ENCODE measurements at regions not wholly inside any gene's neighbourhood (a gene's known extent, or its start where the extent isn't known, plus 50 kb on each side); places are given as distances from the start of the nearest gene placed in this dataset.

GRCh38 chr2:220209751-220210150 is 582.3 kb downstream of the SLC4A3 start:
- Mint-ChIP-seq H3K9me3 (no peaks in the 10 kb centered on the region), H3K36me3 (ENCODE audit: low read depth) (no peaks in the 10 kb centered on the region), H3K27ac (no peak overlapping the region), H3K27me3 (ENCODE audit: low read depth) (no peaks in the 10 kb centered on the region), H3K4me1 (ENCODE audit: low read depth) (no peaks in the 10 kb centered on the region), H3K4me3 (no peak overlapping the region)
- CTCF ChIA-PET: interaction anchor here (0.7 kb wide), 1 partner anchor 63 kb away, joined by 3 read pairs; no protein-coding TSS in a partner anchor
- intact Hi-C loops (cut with micrococcal nuclease): no loop called here
- DNase-seq: no peak

- no peak overlapping the region for H3K27ac Mint-ChIP-seq
- H3K27me3 Mint-ChIP-seq (ENCODE audit: low read depth): no peaks in the 10 kb centered on the region
- H3K9me3 Mint-ChIP-seq: no peaks in the 10 kb centered on the region
- no peak overlapping the region for H3K4me3 Mint-ChIP-seq
- CTCF ChIA-PET: interaction anchor here (0.6 kb wide), 1 partner anchor 107 kb away, joined by 4 read pairs; no protein-coding TSS in a partner anchor
- no peak for DNase-seq
- H3K36me3 Mint-ChIP-seq (ENCODE audit: low read depth): no peaks in the 10 kb centered on the region
- intact Hi-C loops (cut with micrococcal nuclease): no loop called here
- no peaks in the 10 kb centered on the region for H3K4me1 Mint-ChIP-seq (ENCODE audit: low read depth)
Measured at GRCh38 chr2:220212296-220213080, 585.1 kb downstream of the SLC4A3 start.

- no peaks in the 10 kb centered on the region for H3K36me3 Mint-ChIP-seq (ENCODE audit: low read depth)
- no peak overlapping the region for H3K27ac Mint-ChIP-seq
- intact Hi-C loops (cut with micrococcal nuclease): no loop called here
- CTCF ChIA-PET: no interaction called here
- no peak overlapping the region for H3K4me3 Mint-ChIP-seq
- no peaks in the 10 kb centered on the region for H3K9me3 Mint-ChIP-seq
- DNase-seq: no peak
- no peaks in the 10 kb centered on the region for H3K4me1 Mint-ChIP-seq (ENCODE audit: low read depth)
- peaks cover 4% of the 10 kb centered on the region for H3K27me3 Mint-ChIP-seq (ENCODE audit: low read depth)
Measured at GRCh38 chr2:220215785-220216184, 588.4 kb downstream of the SLC4A3 start.

- no peaks in the 10 kb centered on the region for H3K4me1 Mint-ChIP-seq (ENCODE audit: low read depth)
- DNase-seq: no peak
- H3K27ac Mint-ChIP-seq: no peak overlapping the region
- H3K27me3 Mint-ChIP-seq (ENCODE audit: low read depth): peaks cover 4% of the 10 kb centered on the region
- no peaks in the 10 kb centered on the region for H3K36me3 Mint-ChIP-seq (ENCODE audit: low read depth)
- H3K4me3 Mint-ChIP-seq: no peak overlapping the region
- CTCF ChIA-PET: interaction anchor here (0.6 kb wide), 1 partner anchor 122 kb away, joined by 3 read pairs; no protein-coding TSS in a partner anchor
- intact Hi-C loops (cut with micrococcal nuclease): no loop called here
- H3K9me3 Mint-ChIP-seq: no peaks in the 10 kb centered on the region
Measured at GRCh38 chr2:220219371-220219770, 591.9 kb downstream of the SLC4A3 start.

GRCh38 chr2:220220009-220220408 is 592.6 kb downstream of the SLC4A3 start:
- no peak overlapping the region for H3K27ac Mint-ChIP-seq
- CTCF ChIA-PET: no interaction called here
- intact Hi-C loops (cut with micrococcal nuclease): no loop called here
- H3K36me3 Mint-ChIP-seq (ENCODE audit: low read depth): no peaks in the 10 kb centered on the region
- no peaks in the 10 kb centered on the region for H3K9me3 Mint-ChIP-seq
- DNase-seq: no peak
- no peak overlapping the region for H3K4me3 Mint-ChIP-seq
- H3K4me1 Mint-ChIP-seq (ENCODE audit: low read depth): no peaks in the 10 kb centered on the region
- peaks cover 4% of the 10 kb centered on the region for H3K27me3 Mint-ChIP-seq (ENCODE audit: low read depth)

GRCh38 chr2:220221992-220222391 is 594.6 kb downstream of the SLC4A3 start:
- no peak overlapping the region for H3K27ac Mint-ChIP-seq
- H3K36me3 Mint-ChIP-seq (ENCODE audit: low read depth): no peaks in the 10 kb centered on the region
- peaks cover 4% of the 10 kb centered on the region for H3K27me3 Mint-ChIP-seq (ENCODE audit: low read depth)
- CTCF ChIA-PET: interaction anchor here (1.1 kb wide), 1 partner anchor 13 kb away, joined by 3 read pairs; no protein-coding TSS in a partner anchor
- no peak overlapping the region for H3K4me3 Mint-ChIP-seq
- no peaks in the 10 kb centered on the region for H3K4me1 Mint-ChIP-seq (ENCODE audit: low read depth)
- no peaks in the 10 kb centered on the region for H3K9me3 Mint-ChIP-seq
- no peak for DNase-seq
- intact Hi-C loops (cut with micrococcal nuclease): no loop called here

GRCh38 chr2:220224691-220225543 is 597.5 kb downstream of the SLC4A3 start:
- Mint-ChIP-seq H3K27me3 (ENCODE audit: low read depth) (no peaks in the 10 kb centered on the region), H3K9me3 (no peaks in the 10 kb centered on the region), H3K4me3 (no peak overlapping the region), H3K4me1 (ENCODE audit: low read depth) (no peaks in the 10 kb centered on the region), H3K36me3 (ENCODE audit: low read depth) (no peaks in the 10 kb centered on the region), H3K27ac (no peak overlapping the region)
- no peak for DNase-seq
- CTCF ChIA-PET: no interaction called here
- intact Hi-C loops (cut with micrococcal nuclease): no loop called here

- DNase-seq: no peak
- intact Hi-C loops (cut with micrococcal nuclease): no loop called here
- no peaks in the 10 kb centered on the region for H3K9me3 Mint-ChIP-seq
- no peaks in the 10 kb centered on the region for H3K27me3 Mint-ChIP-seq (ENCODE audit: low read depth)
- H3K36me3 Mint-ChIP-seq (ENCODE audit: low read depth): no peaks in the 10 kb centered on the region
- H3K27ac Mint-ChIP-seq: no peak overlapping the region
- H3K4me1 Mint-ChIP-seq (ENCODE audit: low read depth): no peaks in the 10 kb centered on the region
- H3K4me3 Mint-ChIP-seq: no peak overlapping the region
- CTCF ChIA-PET: no interaction called here
Measured at GRCh38 chr2:220226076-220226475, 598.6 kb downstream of the SLC4A3 start.

GRCh38 chr2:220226546-220226945 is 599.1 kb downstream of the SLC4A3 start:
- intact Hi-C loops (cut with micrococcal nuclease): no loop called here
- H3K27ac Mint-ChIP-seq: no peak overlapping the region
- H3K9me3 Mint-ChIP-seq: no peaks in the 10 kb centered on the region
- CTCF ChIA-PET: no interaction called here
- H3K36me3 Mint-ChIP-seq (ENCODE audit: low read depth): no peaks in the 10 kb centered on the region
- H3K4me3 Mint-ChIP-seq: no peak overlapping the region
- no peaks in the 10 kb centered on the region for H3K27me3 Mint-ChIP-seq (ENCODE audit: low read depth)
- H3K4me1 Mint-ChIP-seq (ENCODE audit: low read depth): no peaks in the 10 kb centered on the region
- DNase-seq: no peak

GRCh38 chr2:220227266-220227920 is 600.0 kb downstream of the SLC4A3 start:
- H3K27ac Mint-ChIP-seq: no peak overlapping the region
- no peaks in the 10 kb centered on the region for H3K9me3 Mint-ChIP-seq
- H3K4me3 Mint-ChIP-seq: no peak overlapping the region
- no peaks in the 10 kb centered on the region for H3K36me3 Mint-ChIP-seq (ENCODE audit: low read depth)
- no peaks in the 10 kb centered on the region for H3K4me1 Mint-ChIP-seq (ENCODE audit: low read depth)
- intact Hi-C loops (cut with micrococcal nuclease): no loop called here
- DNase-seq: no peak
- H3K27me3 Mint-ChIP-seq (ENCODE audit: low read depth): no peaks in the 10 kb centered on the region
- CTCF ChIA-PET: no interaction called here

GRCh38 chr2:220228310-220229006 is 601.0 kb downstream of the SLC4A3 start:
- Mint-ChIP-seq H3K9me3 (no peaks in the 10 kb centered on the region), H3K4me3 (no peak overlapping the region), H3K27ac (no peak overlapping the region), H3K4me1 (ENCODE audit: low read depth) (no peaks in the 10 kb centered on the region), H3K27me3 (ENCODE audit: low read depth) (no peaks in the 10 kb centered on the region), H3K36me3 (ENCODE audit: low read depth) (no peaks in the 10 kb centered on the region)
- intact Hi-C loops (cut with micrococcal nuclease): no loop called here
- CTCF ChIA-PET: no interaction called here
- no peak for DNase-seq

GRCh38 chr2:220240641-220241040 is 613.2 kb downstream of the SLC4A3 start:
- no peaks in the 10 kb centered on the region for H3K4me1 Mint-ChIP-seq (ENCODE audit: low read depth)
- intact Hi-C loops (cut with micrococcal nuclease): no loop called here
- no peaks in the 10 kb centered on the region for H3K36me3 Mint-ChIP-seq (ENCODE audit: low read depth)
- H3K4me3 Mint-ChIP-seq: no peak overlapping the region
- CTCF ChIA-PET: no interaction called here
- no peaks in the 10 kb centered on the region for H3K27me3 Mint-ChIP-seq (ENCODE audit: low read depth)
- H3K27ac Mint-ChIP-seq: no peak overlapping the region
- H3K9me3 Mint-ChIP-seq: no peaks in the 10 kb centered on the region
- DNase-seq: no peak

Measured in activated naive CD4-positive, alpha-beta T cell treated with anti-CD3 and anti-CD28 coated beads for 36 hours (primary cell).